IPS DF 6.9 (cell line): ENCODE measurements at regions not wholly inside any gene's neighbourhood (a gene's known extent, or its start where the extent isn't known, plus 50 kb on each side); places are given as distances from the start of the nearest gene placed in this dataset.

Experiments used
- DNase-seq: peaks from one replicate; pipeline ENCODE4 v3.0.0-alpha.2; 2013; ENCODE audit warnings: low read depth, low spot score
- H3K27ac ChIP-seq: one replicate; pipeline ENCODE4 v1.5.1; 2013; ENCODE audit warnings: low read length, control low read depth
- H3K27me3 ChIP-seq: 2 replicates; pipeline ENCODE4 v1.6.1; 2013; ENCODE audit warnings: mild to moderate bottlenecking, low read length; ENCODE audit not compliant: control insufficient read depth, insufficient read depth
- H3K36me3 ChIP-seq: 2 replicates; pipeline ENCODE4 v1.6.1; 2013; ENCODE audit warnings: low read length; ENCODE audit not compliant: control insufficient read depth, insufficient read depth
- H3K4me1 ChIP-seq: 2 replicates; pipeline ENCODE4 v1.6.1; 2013; ENCODE audit warnings: low read length; ENCODE audit not compliant: control insufficient read depth, insufficient read depth
- H3K4me3 ChIP-seq: 2 replicates; pipeline ENCODE4 v1.5.1; 2013; ENCODE audit warnings: mild to moderate bottlenecking, low read length
- H3K9me3 ChIP-seq: 2 replicates; pipeline ENCODE4 v1.6.1; 2013; ENCODE audit warnings: low read length, inconsistent platforms; ENCODE audit not compliant: control insufficient read depth, insufficient read depth
- whole genome bisulfite sequencing: extraction: QIAGEN DNeasy Blood & Tissue Kit; methylation state at CpG from one replicate; pipeline ENCODE4 v1.1.7; 2013; ENCODE audit warnings: mixed read lengths, missing lambda C conversion rate; ENCODE audit not compliant: insufficient read length, insufficient coverage; 5-methylcytosine and 5-hydroxymethylcytosine counted together

- H3K9me3 ChIP-seq, result no peaks in the 10 kb centered on the region
Observed at GRCh38 chr17:55584861-55585260, 73.6 kb upstream of the SMIM36 start.

DNA sequence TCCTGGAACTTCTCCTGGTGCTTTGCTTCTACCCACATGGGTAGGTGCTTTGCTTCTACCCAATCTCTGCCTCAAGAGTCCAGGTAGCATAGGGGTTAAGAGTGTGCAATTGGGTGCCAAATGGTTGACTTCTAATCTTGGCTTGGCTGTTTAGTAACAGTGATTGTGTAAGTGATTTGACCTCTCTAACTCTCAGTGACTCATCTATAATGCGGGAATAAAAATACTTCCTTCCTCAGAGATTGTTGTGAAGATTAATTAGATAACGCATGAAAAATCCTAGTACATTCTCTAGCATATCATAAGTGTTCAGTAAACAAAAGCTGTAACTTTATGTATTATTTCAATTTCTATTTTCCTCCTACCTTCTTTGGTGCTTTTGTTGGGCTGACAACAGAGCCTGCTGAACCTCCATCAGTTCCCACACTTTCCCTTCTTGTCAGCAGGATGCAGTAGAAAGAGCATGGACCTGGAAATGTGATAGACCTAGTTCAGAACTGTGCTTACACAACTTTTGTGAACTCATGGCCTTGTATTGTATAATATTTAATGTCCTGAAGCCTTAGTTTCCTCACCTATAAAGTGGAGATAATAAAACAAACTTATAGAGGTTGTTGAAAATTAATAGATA is 72.9 kb upstream of the SMIM36 start:
- H3K27me3 ChIP-seq, result no peaks in the 10 kb centered on the region
- no peak overlapping the region for H3K4me3 ChIP-seq
- no CpG with 5 or more reads among the region's 2 CpGs for WGBS
- no peaks in the 10 kb centered on the region for H3K36me3 ChIP-seq
- no peak overlapping the region for H3K27ac ChIP-seq
- no peak for DNase-seq
- H3K9me3 ChIP-seq, result no peaks in the 10 kb centered on the region
- H3K4me1 ChIP-seq, result no peaks in the 10 kb centered on the region

More at GRCh38 chr17:55584861-55585260, 73.6 kb upstream of the SMIM36 start:
- H3K4me1 ChIP-seq, result no peaks in the 10 kb centered on the region
- WGBS, result no CpG with 5 or more reads among the region's 1 CpG
- H3K36me3 ChIP-seq, result no peaks in the 10 kb centered on the region
- H3K27me3 ChIP-seq, result no peaks in the 10 kb centered on the region
- no peak overlapping the region for H3K4me3 ChIP-seq
- DNase-seq, result no peak
- H3K27ac ChIP-seq, result no peak overlapping the region

DNA sequence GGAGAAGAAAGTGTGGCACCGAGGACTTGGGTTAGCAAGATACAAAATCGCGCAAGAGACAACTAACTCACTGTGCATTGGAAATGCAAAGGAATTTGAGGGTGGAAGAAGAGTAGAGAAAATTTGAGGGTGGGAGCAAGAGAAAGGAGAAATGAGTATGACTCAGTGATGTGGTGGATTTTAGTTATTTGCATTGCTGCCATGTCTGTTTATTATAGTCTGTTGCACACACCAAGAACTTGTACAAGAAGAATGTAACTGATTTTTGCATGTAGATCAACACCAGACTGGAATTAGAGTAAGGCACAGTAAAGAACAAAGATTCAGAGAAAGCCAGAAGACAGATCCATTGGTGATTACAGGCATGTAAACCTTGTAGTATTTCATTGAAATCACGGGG is 71.6 kb upstream of the SMIM36 start:
- Histone ChIP-seq H3K27ac (no peak overlapping the region), H3K4me1 (no peaks in the 10 kb centered on the region)
- no CpG with 5 or more reads among the region's 4 CpGs for WGBS

GRCh38 chr17:55580596-55581133 is 69.4 kb upstream of the SMIM36 start:
- no peak for DNase-seq
- Histone ChIP-seq H3K4me1 (no peaks in the 10 kb centered on the region), H3K27me3 (no peaks in the 10 kb centered on the region), H3K9me3 (no peaks in the 10 kb centered on the region), H3K36me3 (no peaks in the 10 kb centered on the region), H3K27ac (no peak overlapping the region), H3K4me3 (no peak overlapping the region)
- WGBS, result no CpG with 5 or more reads among the region's 5 CpGs

More for the DNA sequence above, 71.6 kb upstream of the SMIM36 start:
- Histone ChIP-seq H3K4me3 (no peak overlapping the region), H3K36me3 (no peaks in the 10 kb centered on the region), H3K9me3 (no peaks in the 10 kb centered on the region), H3K27me3 (no peaks in the 10 kb centered on the region)
- DNase-seq, result no peak

- Histone ChIP-seq H3K27me3 (no peaks in the 10 kb centered on the region), H3K4me3 (no peak overlapping the region), H3K36me3 (no peaks in the 10 kb centered on the region), H3K27ac (no peak overlapping the region), H3K4me1 (no peaks in the 10 kb centered on the region), H3K9me3 (no peaks in the 10 kb centered on the region)
- no peak for DNase-seq
- no CpG with 5 or more reads among the region's 14 CpGs for WGBS
Observed at GRCh38 chr17:55577687-55578086, 66.4 kb upstream of the SMIM36 start.

GRCh38 chr17:55576996-55577586 is 65.8 kb upstream of the SMIM36 start:
- DNase-seq, result no peak
- no CpG with 5 or more reads among the region's 9 CpGs for WGBS
- Histone ChIP-seq H3K27me3 (no peaks in the 10 kb centered on the region), H3K36me3 (no peaks in the 10 kb centered on the region), H3K4me3 (no peak overlapping the region), H3K9me3 (no peaks in the 10 kb centered on the region), H3K4me1 (no peaks in the 10 kb centered on the region), H3K27ac (no peak overlapping the region)

DNA sequence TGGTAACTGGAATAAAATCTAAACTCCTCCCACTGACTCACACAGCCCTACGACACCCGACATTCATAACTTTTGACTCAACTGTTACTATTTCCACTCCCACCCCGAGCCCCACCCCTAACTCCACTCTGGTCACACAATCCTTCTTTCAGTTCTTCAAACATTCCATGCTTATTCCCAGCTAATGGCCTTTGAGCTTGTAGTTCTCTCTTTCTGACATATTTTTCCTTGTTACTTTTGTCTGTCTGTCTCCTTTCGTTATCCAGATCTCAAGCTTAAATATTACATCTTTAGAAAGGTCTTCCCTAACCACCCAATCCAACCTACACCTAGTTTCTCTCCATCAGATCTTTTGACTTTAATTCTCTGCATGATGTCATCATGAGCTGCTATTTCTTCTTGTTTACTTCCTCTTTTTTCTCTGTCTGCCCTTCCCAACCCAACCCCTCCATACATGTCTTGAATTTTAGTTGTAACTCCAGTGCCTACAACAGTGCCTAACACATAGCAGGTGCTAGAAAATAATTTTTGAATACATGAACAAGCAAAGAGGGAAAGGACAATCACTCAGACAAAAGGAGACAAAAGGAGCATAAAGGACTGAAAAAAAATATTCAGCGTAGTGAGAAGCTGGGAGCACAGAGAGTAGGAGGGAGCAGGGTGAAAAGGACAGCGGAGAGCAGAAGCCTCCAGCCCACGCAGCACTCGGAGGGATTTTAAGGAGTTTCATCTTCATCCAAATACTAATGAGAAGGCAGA is 65.2 kb upstream of the SMIM36 start:
- no peak overlapping the region for H3K27ac ChIP-seq
- no peaks in the 10 kb centered on the region for H3K4me1 ChIP-seq
- WGBS, result no CpG with 5 or more reads among the region's 8 CpGs
- H3K9me3 ChIP-seq, result no peaks in the 10 kb centered on the region
- no peak overlapping the region for H3K4me3 ChIP-seq
- no peaks in the 10 kb centered on the region for H3K27me3 ChIP-seq
- DNase-seq, result no peak
- H3K36me3 ChIP-seq, result no peaks in the 10 kb centered on the region

GRCh38 chr17:55575058-55575636 is 63.9 kb upstream of the SMIM36 start:
- Histone ChIP-seq H3K27ac (no peak overlapping the region), H3K4me1 (0 out of 2 replicates have a peak, but pooled peaks cover 1% of the 10 kb centered on the region), H3K9me3 (no peaks in the 10 kb centered on the region), H3K27me3 (no peaks in the 10 kb centered on the region), H3K4me3 (no peak overlapping the region), H3K36me3 (no peaks in the 10 kb centered on the region)
- no CpG with 5 or more reads among the region's 4 CpGs for WGBS
- no peak for DNase-seq

GRCh38 chr17:55572599-55572998 is 61.3 kb upstream of the SMIM36 start:
- Histone ChIP-seq H3K36me3 (no peaks in the 10 kb centered on the region), H3K27me3 (no peaks in the 10 kb centered on the region), H3K27ac (no peak overlapping the region), H3K4me3 (no peak overlapping the region), H3K9me3 (no peaks in the 10 kb centered on the region), H3K4me1 (0 out of 2 replicates have a peak, but pooled peaks cover 1% of the 10 kb centered on the region)
- no peak for DNase-seq
- WGBS, result no CpG with 5 or more reads among the region's 2 CpGs

DNA sequence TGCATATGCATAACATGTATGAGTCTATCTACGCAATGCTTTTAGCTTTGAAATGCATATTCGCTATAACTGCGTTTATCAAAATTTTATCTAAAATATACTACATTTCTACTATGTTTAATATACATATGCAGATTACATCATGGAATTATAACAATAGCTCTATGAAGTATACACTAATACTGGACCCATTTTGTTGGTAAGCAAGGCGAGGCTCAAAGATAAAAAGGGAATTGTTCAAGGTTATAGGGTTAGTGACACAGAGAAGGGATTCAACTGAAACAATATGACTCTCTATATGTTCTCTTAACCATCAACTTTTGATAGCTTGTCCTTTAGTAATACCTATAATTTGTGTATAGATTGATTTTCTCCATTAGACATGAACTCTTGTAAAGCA is 60.9 kb upstream of the SMIM36 start:
- 0 out of 2 replicates have a peak, but pooled peaks cover 1% of the 10 kb centered on the region for H3K4me1 ChIP-seq
- H3K4me3 ChIP-seq, result no peak overlapping the region
- no peaks in the 10 kb centered on the region for H3K36me3 ChIP-seq
- WGBS, result 100% methylated on average over 2 of the region's 4 CpGs
- H3K27me3 ChIP-seq, result no peaks in the 10 kb centered on the region
- DNase-seq, result no peak
- H3K9me3 ChIP-seq, result no peaks in the 10 kb centered on the region
- no peak overlapping the region for H3K27ac ChIP-seq
